Effector memory CD8-positive, alpha-beta T cell (primary cell): ENCODE measurements at regions not wholly inside any gene's neighbourhood (a gene's known extent, or its start where the extent isn't known, plus 50 kb on each side); places are given as distances from the start of the nearest gene placed in this dataset.

Experiments used
- ATAC-seq: fragments of 150-1000 bp; cut with Tn5 transposase; replicated peaks from 2 replicates; pipeline ENCODE4 v1.10.0; 2021; ENCODE audit warnings: mild to moderate bottlenecking, moderate library complexity
- DNase-seq, 3 experiments: peaks; one replicate each; pipeline ENCODE4 v3.0.0; 2021
- H3K27ac Mint-ChIP-seq, 2 donors: one replicate each; pipeline ENCODE4 v1.8.0; 2022; ENCODE audit warnings: mild to moderate bottlenecking in 2 of 2, mixed read lengths in 2 of 2, moderate library complexity in 2 of 2
- H3K27me3 Mint-ChIP-seq, 2 donors: one replicate each; pipeline ENCODE4 v1.8.0; 2022; ENCODE audit warnings: mixed read lengths in 2 of 2
- H3K36me3 Mint-ChIP-seq: one replicate; pipeline ENCODE4 v1.8.0; 2022; ENCODE audit warnings: mild to moderate bottlenecking, moderate library complexity, mixed read lengths; ENCODE audit not compliant: insufficient read depth
- H3K4me1 Mint-ChIP-seq, 2 donors: one replicate each; pipeline ENCODE4 v1.8.0; 2022; ENCODE audit warnings: low read depth in 2 of 2, mixed read lengths in 2 of 2
- H3K4me3 Mint-ChIP-seq, 2 donors: one replicate each; pipeline ENCODE4 v1.8.0; 2022; ENCODE audit warnings: mild to moderate bottlenecking in 2 of 2, mixed read lengths in 2 of 2, moderate library complexity in 2 of 2
- H3K9me3 Mint-ChIP-seq, 2 donors: one replicate each; pipeline ENCODE4 v1.8.0; 2022; ENCODE audit warnings: mixed read lengths in 2 of 2

GRCh38 chr1:39116860-39117728 is 87.4 kb upstream of the MACF1 start:
- no peaks in the 10 kb centered on the region for H3K36me3 Mint-ChIP-seq
- H3K27me3 Mint-ChIP-seq, result peaks cover 7 to 8% of the 10 kb centered on the region in 2 donors
- DNase-seq (no peak), ATAC-seq (no peak)
- no peaks in the 10 kb centered on the region for H3K4me1 Mint-ChIP-seq
- no peaks in the 10 kb centered on the region for H3K9me3 Mint-ChIP-seq
- no peak overlapping the region for H3K4me3 Mint-ChIP-seq
- no peak overlapping the region for H3K27ac Mint-ChIP-seq

GRCh38 chr1:39117899-39118450 is 86.5 kb upstream of the MACF1 start:
- Mint-ChIP-seq H3K36me3 (no peaks in the 10 kb centered on the region), H3K27ac (no peak overlapping the region), H3K4me1 (no peaks in the 10 kb centered on the region), H3K9me3 (no peaks in the 10 kb centered on the region), H3K27me3 (peaks cover 4 to 5% of the 10 kb centered on the region in 2 donors), H3K4me3 (no peak overlapping the region)
- no peak for ATAC-seq
- no peak for DNase-seq

- ATAC-seq, result no peak
- Mint-ChIP-seq H3K4me3 (no peak overlapping the region), H3K4me1 (no peaks in the 10 kb centered on the region), H3K36me3 (no peaks in the 10 kb centered on the region), H3K9me3 (no peaks in the 10 kb centered on the region), H3K27ac (no peak overlapping the region), H3K27me3 (no peaks in the 10 kb centered on the region)
- no peak for DNase-seq
These were observed 82.4 kb upstream of the MACF1 start for GRCh38 chr1:39122056-39122455.

GRCh38 chr1:39124282-39124681 is 80.2 kb upstream of the MACF1 start:
- no peak for ATAC-seq
- DNase-seq, result no peak
- Mint-ChIP-seq H3K36me3 (no peaks in the 10 kb centered on the region), H3K4me1 (no peaks in the 10 kb centered on the region), H3K27me3 (no peaks in the 10 kb centered on the region), H3K4me3 (no peak overlapping the region), H3K9me3 (no peaks in the 10 kb centered on the region), H3K27ac (no peak overlapping the region)

GRCh38 chr1:39127513-39127912 is 77.0 kb upstream of the MACF1 start:
- no peak overlapping the region for H3K4me3 Mint-ChIP-seq
- H3K4me1 Mint-ChIP-seq, result peaks cover 0 to 5% of the 10 kb centered on the region in 2 donors
- ATAC-seq (no peak), DNase-seq (no peak)
- H3K9me3 Mint-ChIP-seq, result no peaks in the 10 kb centered on the region
- no peak overlapping the region for H3K27ac Mint-ChIP-seq
- H3K36me3 Mint-ChIP-seq, result no peaks in the 10 kb centered on the region
- no peaks in the 10 kb centered on the region for H3K27me3 Mint-ChIP-seq

GRCh38 chr1:39128126-39128525 is 76.4 kb upstream of the MACF1 start:
- DNase-seq (no peak), ATAC-seq (no peak)
- Mint-ChIP-seq H3K27me3 (no peaks in the 10 kb centered on the region), H3K27ac (no peak overlapping the region), H3K36me3 (no peaks in the 10 kb centered on the region), H3K4me1 (peaks cover 0 to 5% of the 10 kb centered on the region in 2 donors), H3K9me3 (no peaks in the 10 kb centered on the region), H3K4me3 (no peak overlapping the region)

- Mint-ChIP-seq H3K4me1 (peaks cover 0 to 5% of the 10 kb centered on the region in 2 donors), H3K27me3 (no peaks in the 10 kb centered on the region), H3K36me3 (no peaks in the 10 kb centered on the region), H3K27ac (peak overlapping the region in 1 of 2 donors; percentile 61), H3K9me3 (no peaks in the 10 kb centered on the region), H3K4me3 (no peak overlapping the region)
- ATAC-seq (no peak), DNase-seq (no peak)
These were observed 75.5 kb upstream of the MACF1 start for GRCh38 chr1:39128959-39129358.

GRCh38 chr1:39129514-39129913 is 75.0 kb upstream of the MACF1 start:
- Mint-ChIP-seq H3K4me1 (peaks cover 0 to 5% of the 10 kb centered on the region in 2 donors), H3K27ac (peak overlapping the region; percentile 7 to 61), H3K27me3 (no peaks in the 10 kb centered on the region), H3K9me3 (no peaks in the 10 kb centered on the region), H3K4me3 (no peak overlapping the region), H3K36me3 (no peaks in the 10 kb centered on the region)
- no peak for DNase-seq
- no peak for ATAC-seq

GRCh38 chr1:39130325-39130724 is 74.2 kb upstream of the MACF1 start:
- Mint-ChIP-seq H3K4me1 (peaks cover 0 to 5% of the 10 kb centered on the region in 2 donors), H3K36me3 (no peaks in the 10 kb centered on the region), H3K27ac (no peak overlapping the region), H3K9me3 (no peaks in the 10 kb centered on the region), H3K4me3 (no peak overlapping the region), H3K27me3 (no peaks in the 10 kb centered on the region)
- DNase-seq (no peak), ATAC-seq (no peak)

GRCh38 chr1:39131940-39132339 is 72.6 kb upstream of the MACF1 start:
- Mint-ChIP-seq H3K36me3 (no peaks in the 10 kb centered on the region), H3K27me3 (no peaks in the 10 kb centered on the region), H3K4me1 (peaks cover 0 to 5% of the 10 kb centered on the region in 2 donors), H3K4me3 (no peak overlapping the region), H3K27ac (no peak overlapping the region), H3K9me3 (no peaks in the 10 kb centered on the region)
- no peak for ATAC-seq
- no peak for DNase-seq

GRCh38 chr1:39132505-39133339 is 71.8 kb upstream of the MACF1 start:
- Mint-ChIP-seq H3K4me3 (no peak overlapping the region), H3K36me3 (no peaks in the 10 kb centered on the region), H3K9me3 (no peaks in the 10 kb centered on the region), H3K27ac (no peak overlapping the region), H3K4me1 (peaks cover 0 to 5% of the 10 kb centered on the region in 2 donors), H3K27me3 (no peaks in the 10 kb centered on the region)
- ATAC-seq (no peak), DNase-seq (no peak)

GRCh38 chr1:39133340-39133684 is 71.2 kb upstream of the MACF1 start:
- H3K4me1 Mint-ChIP-seq, result peaks cover 0 to 5% of the 10 kb centered on the region in 2 donors
- DNase-seq, result no peak
- ATAC-seq, result no peak

GRCh38 chr1:39134768-39135333 is 69.6 kb upstream of the MACF1 start:
- no peak for ATAC-seq
- Mint-ChIP-seq H3K9me3 (no peaks in the 10 kb centered on the region), H3K4me3 (no peak overlapping the region), H3K36me3 (no peaks in the 10 kb centered on the region), H3K4me1 (no peaks in the 10 kb centered on the region), H3K27me3 (no peaks in the 10 kb centered on the region), H3K27ac (no peak overlapping the region)
- no peak for DNase-seq

More at GRCh38 chr1:39133340-39133684, 71.2 kb upstream of the MACF1 start:
- Mint-ChIP-seq H3K27ac (no peak overlapping the region), H3K9me3 (no peaks in the 10 kb centered on the region), H3K4me3 (no peak overlapping the region), H3K27me3 (no peaks in the 10 kb centered on the region), H3K36me3 (no peaks in the 10 kb centered on the region)
